Upper lobe of right lung (tissue), 1 donor: ENCODE measurements at regions not wholly inside any gene's neighbourhood (a gene's known extent, or its start where the extent isn't known, plus 50 kb on each side); places are given as distances from the start of the nearest gene placed in this dataset.

Experiments used
- ATAC-seq: fragments of 200-7000 bp; cut with Tn5 transposase; one replicate; pipeline ENCODE4 v1.9.1; 2020; ENCODE audit warnings: mild to moderate bottlenecking, moderate library complexity
- DNase-seq: peaks from one replicate; pipeline ENCODE4 v3.0.0-alpha.2; 2020
- H3K27ac ChIP-seq: fragments of 200-600 bp; one replicate; pipeline ENCODE4 v1.8.0; 2022
- H3K27me3 ChIP-seq: fragments of 200-600 bp; one replicate; pipeline ENCODE4 v1.8.0; 2022; ENCODE audit warnings: mild to moderate bottlenecking
- H3K36me3 ChIP-seq: fragments of 200-600 bp; one replicate; pipeline ENCODE4 v1.8.0; 2022
- H3K4me1 ChIP-seq: fragments of 200-600 bp; one replicate; pipeline ENCODE4 v1.8.0; 2022
- H3K4me3 ChIP-seq: fragments of 200-600 bp; one replicate; pipeline ENCODE4 v1.8.0; 2022; ENCODE audit warnings: mild to moderate bottlenecking
- H3K9me3 ChIP-seq: fragments of 200-600 bp; one replicate; pipeline ENCODE4 v1.8.0; 2022
- intact Hi-C: fragments of 100-400 bp; cut with DNase I; formaldehyde crosslinking; loops from one replicate; pipeline ENCODE4 v1.11.0; 2022
- TF ChIP-seq, protein P1 (sequence below): fragments of 200-600 bp; IDR thresholded peaks from one replicate; pipeline ENCODE4 v1.8.0; 2022; ENCODE audit warnings: antibody characterized with exemption
- donor health status: DM: no; HTN: yes; CAD: no; lungs with severe emphysema.

GRCh38 chr3:5560199-5560598 lies 372.7 kb downstream of the EDEM1 start:
- ATAC-seq = no peak
- no peak for DNase-seq
- Histone ChIP-seq H3K4me3 (no peak overlapping the region), H3K9me3 (no peaks in the 10 kb centered on the region), H3K36me3 (no peaks in the 10 kb centered on the region), H3K4me1 (no peaks in the 10 kb centered on the region), H3K27ac (no peak overlapping the region), H3K27me3 (no peaks in the 10 kb centered on the region)
- intact Hi-C loops = no loop called here
- TF ChIP-seq, protein P1, sequence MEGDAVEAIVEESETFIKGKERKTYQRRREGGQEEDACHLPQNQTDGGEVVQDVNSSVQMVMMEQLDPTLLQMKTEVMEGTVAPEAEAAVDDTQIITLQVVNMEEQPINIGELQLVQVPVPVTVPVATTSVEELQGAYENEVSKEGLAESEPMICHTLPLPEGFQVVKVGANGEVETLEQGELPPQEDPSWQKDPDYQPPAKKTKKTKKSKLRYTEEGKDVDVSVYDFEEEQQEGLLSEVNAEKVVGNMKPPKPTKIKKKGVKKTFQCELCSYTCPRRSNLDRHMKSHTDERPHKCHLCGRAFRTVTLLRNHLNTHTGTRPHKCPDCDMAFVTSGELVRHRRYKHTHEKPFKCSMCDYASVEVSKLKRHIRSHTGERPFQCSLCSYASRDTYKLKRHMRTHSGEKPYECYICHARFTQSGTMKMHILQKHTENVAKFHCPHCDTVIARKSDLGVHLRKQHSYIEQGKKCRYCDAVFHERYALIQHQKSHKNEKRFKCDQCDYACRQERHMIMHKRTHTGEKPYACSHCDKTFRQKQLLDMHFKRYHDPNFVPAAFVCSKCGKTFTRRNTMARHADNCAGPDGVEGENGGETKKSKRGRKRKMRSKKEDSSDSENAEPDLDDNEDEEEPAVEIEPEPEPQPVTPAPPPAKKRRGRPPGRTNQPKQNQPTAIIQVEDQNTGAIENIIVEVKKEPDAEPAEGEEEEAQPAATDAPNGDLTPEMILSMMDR = no peak

GRCh38 chr3:5563537-5564277 lies 376.2 kb downstream of the EDEM1 start:
- H3K4me3 ChIP-seq = no peak overlapping the region
- H3K27me3 ChIP-seq = no peaks in the 10 kb centered on the region
- H3K4me1 ChIP-seq = no peaks in the 10 kb centered on the region
- ATAC-seq (no peak), DNase-seq (no peak)
- intact Hi-C loops = no loop called here
- H3K36me3 ChIP-seq = no peaks in the 10 kb centered on the region
- no peaks in the 10 kb centered on the region for H3K9me3 ChIP-seq
- no peak overlapping the region for H3K27ac ChIP-seq
- TF ChIP-seq, protein P1 = no peak

GRCh38 chr3:5564278-5564666 lies 376.8 kb downstream of the EDEM1 start:
- no peak overlapping the region for H3K27ac ChIP-seq
- H3K4me1 ChIP-seq = no peaks in the 10 kb centered on the region
- intact Hi-C loops = no loop called here
- no peaks in the 10 kb centered on the region for H3K36me3 ChIP-seq
- H3K27me3 ChIP-seq = no peaks in the 10 kb centered on the region
- no peak overlapping the region for H3K4me3 ChIP-seq
- no peaks in the 10 kb centered on the region for H3K9me3 ChIP-seq
- TF ChIP-seq, protein P1 = no peak
- no peak for DNase-seq
- no peak for ATAC-seq

DNA sequence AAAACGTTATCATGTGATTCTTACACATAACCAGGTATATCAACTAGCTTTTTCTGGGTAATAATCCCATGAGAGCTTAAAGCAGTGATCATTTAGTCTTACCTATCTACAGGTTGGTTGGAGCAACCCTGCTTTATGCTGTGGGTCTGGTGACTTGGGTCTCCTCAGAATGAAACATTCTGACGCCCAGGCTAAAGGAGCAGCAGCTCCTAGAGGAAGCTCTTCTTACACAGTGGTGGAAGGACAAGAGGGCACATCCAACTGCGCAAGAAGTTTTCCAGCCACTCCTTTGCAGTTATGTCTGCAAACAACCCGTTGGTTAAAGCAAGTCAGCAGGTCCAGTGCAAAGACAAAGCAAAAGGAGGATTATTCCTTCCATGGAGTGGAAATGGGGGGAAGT lies 377.5 kb downstream of the EDEM1 start:
- H3K4me1 ChIP-seq = no peaks in the 10 kb centered on the region
- H3K36me3 ChIP-seq = no peaks in the 10 kb centered on the region
- H3K9me3 ChIP-seq = no peaks in the 10 kb centered on the region
- H3K4me3 ChIP-seq = no peak overlapping the region
- TF ChIP-seq, protein P1 = no peak
- intact Hi-C loops = no loop called here
- no peaks in the 10 kb centered on the region for H3K27me3 ChIP-seq
- DNase-seq = no peak
- peak; percentile 24 for ATAC-seq
- no peak overlapping the region for H3K27ac ChIP-seq

- Histone ChIP-seq H3K4me1 (no peaks in the 10 kb centered on the region), H3K4me3 (no peak overlapping the region), H3K9me3 (no peaks in the 10 kb centered on the region), H3K36me3 (no peaks in the 10 kb centered on the region), H3K27me3 (no peaks in the 10 kb centered on the region), H3K27ac (no peak overlapping the region)
- TF ChIP-seq, protein P1 = no peak
- no peak for DNase-seq
- no peak for ATAC-seq
- intact Hi-C loops = no loop called here
Measured at GRCh38 chr3:5567113-5567512, 379.6 kb downstream of the EDEM1 start.

DNA sequence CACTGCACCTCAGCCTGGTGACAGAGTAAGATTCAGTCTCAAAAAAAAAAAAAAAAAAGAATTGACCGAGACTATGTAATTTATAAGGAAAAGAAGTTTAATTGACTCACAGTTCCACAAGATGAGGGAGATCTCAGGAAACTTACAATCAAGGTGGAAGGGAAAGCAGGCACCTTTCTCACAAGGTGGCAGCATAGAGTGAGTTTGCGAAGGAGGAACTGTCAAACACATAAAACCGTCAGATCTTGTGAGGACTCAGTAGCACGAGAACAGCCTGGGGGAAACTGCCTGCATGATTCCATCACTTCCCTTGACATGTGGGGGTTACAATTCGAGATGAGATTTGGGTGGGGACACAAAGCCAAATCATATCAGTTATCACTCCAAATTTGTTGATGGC lies 380.9 kb downstream of the EDEM1 start:
- H3K4me3 ChIP-seq = no peak overlapping the region
- no peak for ATAC-seq
- TF ChIP-seq, protein P1 = no peak
- H3K36me3 ChIP-seq = no peaks in the 10 kb centered on the region
- no peak overlapping the region for H3K27ac ChIP-seq
- no peak for DNase-seq
- no peaks in the 10 kb centered on the region for H3K9me3 ChIP-seq
- intact Hi-C loops = no loop called here
- H3K27me3 ChIP-seq = no peaks in the 10 kb centered on the region
- no peaks in the 10 kb centered on the region for H3K4me1 ChIP-seq
